Thymus (tissue), 11 donors: ENCODE measurements at regions not wholly inside any gene's neighbourhood (a gene's known extent, or its start where the extent isn't known, plus 50 kb on each side); places are given as distances from the start of the nearest gene placed in this dataset.
"Not testable (repeated sequence)": the region's sequence is repeated elsewhere in the genome, so short reads cannot be mapped to it uniquely, and the experiment has no call there.

Experiments used
- DNase-seq, 9 donors: peaks; one replicate each; pipeline ENCODE4 v3.0.0-alpha.2; 2013; ENCODE audit warnings: low spot score in 9 of 9, low read depth in 6 of 9, missing footprints in 1 of 9
- H3K27ac ChIP-seq, 2 donors: one replicate each; pipeline ENCODE4 v1.5.1; 2013; ENCODE audit warnings: control low read depth in 1 of 2, low read depth in 1 of 2, low read length in 1 of 2, mild to moderate bottlenecking in 1 of 2, moderate library complexity in 1 of 2
- H3K27me3 ChIP-seq, 2 donors: one replicate each; pipeline ENCODE4 v1.5.1; 2013; ENCODE audit warnings: low read length in 1 of 2; ENCODE audit not compliant: control insufficient read depth in 2 of 2, insufficient read depth in 1 of 2
- H3K36me3 ChIP-seq, 2 donors: one replicate each; pipeline ENCODE4 v1.5.1; 2013; ENCODE audit warnings: low read length in 1 of 2, mild to moderate bottlenecking in 1 of 2, moderate library complexity in 1 of 2; ENCODE audit not compliant: control insufficient read depth in 2 of 2, insufficient read depth in 2 of 2
- H3K4me1 ChIP-seq, 2 donors: one replicate each; pipeline ENCODE4 v1.5.1; 2013; ENCODE audit warnings: low read length in 2 of 2; ENCODE audit not compliant: control insufficient read depth in 2 of 2, insufficient read depth in 2 of 2
- H3K4me3 ChIP-seq, 2 donors: one replicate each; pipeline ENCODE4 v1.5.1; 2013; ENCODE audit warnings: low read length in 2 of 2, control low read depth in 1 of 2, mild to moderate bottlenecking in 1 of 2
- H3K9me3 ChIP-seq, 2 donors: one replicate each; pipeline ENCODE4 v1.5.1; 2013; ENCODE audit warnings: low read length in 1 of 2, mild to moderate bottlenecking in 1 of 2; ENCODE audit not compliant: control insufficient read depth in 2 of 2, insufficient read depth in 1 of 2
- WGBS: extraction: QIAGEN DNeasy Blood & Tissue Kit; methylation state at CpG from one replicate; pipeline ENCODE4 v1.1.7; 2013; 5-methylcytosine and 5-hydroxymethylcytosine counted together
- donor health status: healthy.

DNA sequence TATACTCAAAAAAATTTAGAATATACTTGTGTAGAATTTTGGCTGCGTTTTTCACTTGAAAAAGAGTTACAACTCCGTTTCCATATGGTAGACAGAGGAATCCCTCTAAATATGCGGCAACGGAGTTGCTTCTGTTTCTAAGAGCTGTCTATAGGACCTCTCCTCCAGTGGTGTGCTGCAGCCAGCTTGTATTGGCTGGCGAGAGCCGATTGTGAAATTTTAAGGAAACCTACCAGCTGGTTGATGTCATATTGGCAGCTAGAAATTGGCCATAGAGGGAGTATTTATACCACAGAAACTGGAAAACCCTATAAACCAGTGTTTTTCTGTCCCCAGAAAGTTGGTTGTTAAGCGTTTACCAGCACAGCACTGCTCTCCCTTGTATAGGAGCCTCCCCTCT is 655.8 kb upstream of the EEF2KMT start:
- Histone ChIP-seq H3K4me1 (no peaks in the 10 kb centered on the region), H3K9me3 (no peaks in the 10 kb centered on the region), H3K27ac (no peak overlapping the region), H3K36me3 (no peaks in the 10 kb centered on the region), H3K27me3 (no peaks in the 10 kb centered on the region), H3K4me3 (no peak overlapping the region)
- no peak for DNase-seq
- 77% methylated on average over 7 of the region's 7 CpGs for WGBS

GRCh38 chr16:5751216-5751615 is 653.6 kb upstream of the EEF2KMT start:
- 97% methylated on average over 4 of the region's 4 CpGs for WGBS
- no peaks in the 10 kb centered on the region for H3K27me3 ChIP-seq
- no peaks in the 10 kb centered on the region for H3K9me3 ChIP-seq
- no peaks in the 10 kb centered on the region for H3K36me3 ChIP-seq
- H3K4me3 ChIP-seq, result no peak overlapping the region
- H3K27ac ChIP-seq, result no peak overlapping the region
- no peaks in the 10 kb centered on the region for H3K4me1 ChIP-seq
- DNase-seq, result no peak

DNA sequence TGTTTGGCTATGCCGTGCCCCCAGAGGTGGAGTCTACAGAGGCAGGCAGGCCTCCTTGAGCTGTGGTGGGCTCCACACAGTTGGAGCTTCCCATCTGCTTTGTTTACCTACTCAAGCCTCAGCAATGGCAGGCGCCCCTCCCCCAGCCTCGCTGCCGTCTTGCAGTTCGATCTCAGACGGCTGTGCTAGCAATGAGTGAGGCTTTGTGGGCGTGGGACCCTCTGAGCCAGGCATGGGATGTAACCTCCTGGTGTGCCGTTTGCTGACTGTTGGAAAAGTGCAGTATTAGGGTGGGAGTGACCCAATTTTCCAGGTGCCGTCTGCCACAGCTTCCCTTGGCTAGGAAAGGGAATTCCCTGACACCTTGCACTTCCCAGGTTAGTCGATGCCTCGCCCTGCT is 652.8 kb upstream of the EEF2KMT start:
- WGBS, result 40% methylated on average over 11 of the region's 11 CpGs
- H3K27me3 ChIP-seq, H3K27ac ChIP-seq, DNase-seq, H3K4me1 ChIP-seq, H3K4me3 ChIP-seq, H3K36me3 ChIP-seq, H3K9me3 ChIP-seq: not testable (repeated sequence)

- Histone ChIP-seq H3K27me3 (no peaks in the 10 kb centered on the region), H3K36me3 (no peaks in the 10 kb centered on the region), H3K4me1 (no peaks in the 10 kb centered on the region), H3K27ac (no peak overlapping the region), H3K9me3 (no peaks in the 10 kb centered on the region), H3K4me3 (no peak overlapping the region)
- DNase-seq, result no peak
- WGBS, result 68% methylated on average over 1 of the region's 1 CpG
Observed at GRCh38 chr16:5738586-5738985, 641.0 kb upstream of the EEF2KMT start.

GRCh38 chr16:5736209-5736930 is 638.8 kb upstream of the EEF2KMT start:
- Histone ChIP-seq H3K4me3 (no peak overlapping the region), H3K27me3 (no peaks in the 10 kb centered on the region), H3K9me3 (no peaks in the 10 kb centered on the region), H3K36me3 (no peaks in the 10 kb centered on the region), H3K4me1 (no peaks in the 10 kb centered on the region), H3K27ac (no peak overlapping the region)
- 55% methylated on average over 13 of the region's 13 CpGs for WGBS
- DNase-seq, result no peak

- Histone ChIP-seq H3K9me3 (no peaks in the 10 kb centered on the region), H3K27ac (no peak overlapping the region), H3K4me1 (no peaks in the 10 kb centered on the region), H3K27me3 (no peaks in the 10 kb centered on the region), H3K36me3 (no peaks in the 10 kb centered on the region), H3K4me3 (no peak overlapping the region)
- no peak for DNase-seq
- WGBS, result 98% methylated on average over 12 of the region's 12 CpGs
Observed at GRCh38 chr16:5735444-5735843, 637.8 kb upstream of the EEF2KMT start.

DNA sequence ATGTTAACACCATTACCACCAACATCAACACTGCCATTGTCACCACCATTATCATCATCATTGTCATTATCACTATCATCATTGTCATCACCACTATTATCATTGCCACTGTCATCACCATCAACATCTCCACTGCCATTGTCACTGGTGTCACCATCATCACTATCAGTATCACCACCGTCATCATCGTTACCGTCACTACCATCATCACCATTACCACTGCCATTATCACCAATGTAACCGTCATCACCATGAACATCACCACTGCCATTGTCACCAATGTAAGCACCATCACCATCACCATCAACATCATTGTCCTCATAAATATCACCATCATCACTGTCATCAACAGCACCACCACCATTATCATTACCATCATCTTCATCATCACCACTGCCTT is 633.2 kb upstream of the EEF2KMT start:
- H3K36me3 ChIP-seq, result no peaks in the 10 kb centered on the region
- DNase-seq, result no peak
- no peak overlapping the region for H3K4me3 ChIP-seq
- H3K27me3 ChIP-seq, result no peaks in the 10 kb centered on the region
- H3K4me1 ChIP-seq, result no peaks in the 10 kb centered on the region
- H3K9me3 ChIP-seq, result no peaks in the 10 kb centered on the region
- 99% methylated on average over 4 of the region's 4 CpGs for WGBS
- H3K27ac ChIP-seq, result no peak overlapping the region

- 89% methylated on average over 5 of the region's 5 CpGs for WGBS
Observed at GRCh38 chr16:5722116-5722619, 624.6 kb upstream of the EEF2KMT start.

DNA sequence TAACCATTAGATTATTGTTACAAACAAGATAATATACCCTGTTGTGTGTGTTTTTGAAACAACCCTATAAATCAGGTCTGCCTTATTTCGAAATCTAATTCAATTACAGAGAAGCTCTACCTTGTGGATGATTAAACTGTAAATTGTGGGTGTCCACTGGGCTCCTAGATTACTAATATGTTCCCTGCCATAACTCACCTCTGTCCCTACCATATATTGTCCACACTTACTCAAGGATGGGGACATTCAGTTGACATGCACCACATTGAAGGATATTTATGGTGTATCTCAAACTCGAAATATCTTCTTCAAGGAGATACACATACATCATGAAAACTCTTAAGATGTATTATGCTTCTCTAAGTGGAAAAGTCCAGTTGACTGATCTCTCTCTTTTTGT is 617.6 kb upstream of the EEF2KMT start:
- no peaks in the 10 kb centered on the region for H3K27me3 ChIP-seq
- H3K9me3 ChIP-seq, result no peaks in the 10 kb centered on the region
- DNase-seq, result no peak
- no peak overlapping the region for H3K4me3 ChIP-seq
- no peaks in the 10 kb centered on the region for H3K4me1 ChIP-seq
- no peaks in the 10 kb centered on the region for H3K36me3 ChIP-seq
- no peak overlapping the region for H3K27ac ChIP-seq
- WGBS, result 82% methylated on average over 2 of the region's 2 CpGs

More at GRCh38 chr16:5722116-5722619, 624.6 kb upstream of the EEF2KMT start:
- Histone ChIP-seq H3K9me3 (no peaks in the 10 kb centered on the region), H3K36me3 (no peaks in the 10 kb centered on the region), H3K4me3 (no peak overlapping the region), H3K27me3 (no peaks in the 10 kb centered on the region), H3K27ac (no peak overlapping the region), H3K4me1 (no peaks in the 10 kb centered on the region)
- DNase-seq, result no peak
